A549 (cell line): ENCODE measurements at regions not wholly inside any gene's neighbourhood (a gene's known extent, or its start where the extent isn't known, plus 50 kb on each side); places are given as distances from the start of the nearest gene placed in this dataset.

Experiments used
- ATAC-seq, 2 experiments: fragments of 200-7000 bp in 1 of 2; fragments of >200 bp in 1 of 2; cut with Nextera tagmentation in 1 of 2; cut with Tn5 transposase in 1 of 2; 3 replicates each; pipeline versions ENCODE4 v1.8.0 to v1.9.1; 2018 to 2020; ENCODE audit warnings: mild to moderate bottlenecking in 1 of 2, moderate library complexity in 1 of 2
- CTCF ChIA-PET: fragments of 300-600 bp; sonication (Branson Sonifier 250); formaldehyde crosslinking; extraction: SDS; loops from one replicate; lab custom pipeline; 2021; ENCODE audit warnings: antibody characterized with exemption, inconsistent platforms; lab: Yijun Ruan, JAX
- POLR2A ChIA-PET: fragments of 350-600 bp; formaldehyde crosslinking; extraction: SDS; loops from one replicate; lab custom pipeline; 2021; ENCODE audit warnings: antibody characterized with exemption, inconsistent platforms; lab: Yijun Ruan, JAX
- DNase-seq, 2 experiments: peaks; one replicate each; pipeline versions ENCODE4 v3.0.0 to v3.0.0-alpha.2; 2011 to 2016; ENCODE audit warnings: low read depth in 1 of 2, low spot score in 1 of 2
- FAIRE-seq: peaks from 2 replicates; lab custom pipeline; 2011; peaks lifted over from hg19 to GRCh38; lab: Jason Lieb, UNC
- H3K27ac ChIP-seq, 2 experiments: fragments of >200 bp; sonication (Bioruptor Twin); formaldehyde crosslinking; 3 replicates each; pipeline ENCODE4 v1.5.1; 2016 to 2017
- H3K4me1 ChIP-seq: fragments of >200 bp; sonication (Bioruptor Twin); formaldehyde crosslinking; 3 replicates; pipeline ENCODE4 v1.6.1; 2016
- H3K4me2 ChIP-seq: fragments of >200 bp; sonication (Bioruptor Twin); formaldehyde crosslinking; 3 replicates; pipeline ENCODE4 v1.6.1; 2016
- H3K4me3 ChIP-seq: fragments of >200 bp; sonication (Bioruptor Twin); formaldehyde crosslinking; 3 replicates; pipeline ENCODE4 v1.5.1; 2016
- H3K9me3 ChIP-seq: fragments of >200 bp; sonication (Bioruptor Twin); formaldehyde crosslinking; 3 replicates; pipeline ENCODE4 v1.6.1; 2016
- CBX2 ChIP-seq: fragments of 200-600 bp; sonication (generic); IDR thresholded peaks from 2 replicates; pipeline ENCODE4 v1.6.1; 2016; ENCODE audit warnings: low read depth, mild to moderate bottlenecking, borderline replicate concordance
- CHD2 ChIP-seq: fragments of 150-350 bp; IDR thresholded peaks from 2 replicates; pipeline ENCODE4 v1.6.1; 2014; ENCODE audit warnings: low read length; ENCODE audit not compliant: partially characterized antibody
- HDAC2 ChIP-seq: fragments of 200-600 bp; sonication (generic); IDR thresholded peaks from 2 replicates; pipeline ENCODE4 v1.6.1; 2016
- KDM1A ChIP-seq: fragments of 200-600 bp; sonication (generic); IDR thresholded peaks from 2 replicates; pipeline ENCODE4 v1.6.1; 2016; ENCODE audit warnings: low read depth, mild to moderate bottlenecking
- NPAS2 ChIP-seq: fragments of 250-450 bp; sonication (Bioruptor Pico); IDR thresholded peaks from 2 replicates; pipeline ENCODE4 v1.8.0; 2022; ENCODE audit warnings: mild to moderate bottlenecking, moderate library complexity, borderline replicate concordance
- RAD21 ChIP-seq, 2 experiments: fragments of >200 bp in 1 of 2; sonication (Bioruptor Twin) in 1 of 2; formaldehyde crosslinking in 1 of 2; IDR thresholded peaks in 1 of 2; conservative IDR thresholded peaks in 1 of 2; 2 replicates in 1 of 2; 3 replicates in 1 of 2; pipeline ENCODE4 v1.6.1; 2012 to 2018; ENCODE audit warnings: inconsistent platforms in 1 of 2
- RARB ChIP-seq: fragments of 250-450 bp; sonication (Bioruptor Pico); IDR thresholded peaks from 2 replicates; pipeline ENCODE4 v1.8.0; 2021; ENCODE audit warnings: mild to moderate bottlenecking, moderate library complexity
- RCOR1 ChIP-seq: fragments of 150-350 bp; IDR thresholded peaks from 2 replicates; pipeline ENCODE4 v1.6.1; 2014; ENCODE audit warnings: antibody characterized with exemption, low read length, low read depth
- RFX5 ChIP-seq: fragments of 450-650 bp; IDR thresholded peaks from 2 replicates; pipeline ENCODE4 v1.7.1; 2014; ENCODE audit warnings: antibody characterized with exemption, mild to moderate bottlenecking, moderate library complexity
- RNF2 ChIP-seq: fragments of 200-600 bp; sonication (generic); IDR thresholded peaks from 2 replicates; pipeline ENCODE4 v1.6.1; 2016; ENCODE audit warnings: low read depth, mild to moderate bottlenecking, antibody characterized with exemption, moderate library complexity, borderline replicate concordance
- TFCP2L1 ChIP-seq: fragments of 250-450 bp; sonication (Bioruptor Pico); IDR thresholded peaks from 2 replicates; pipeline ENCODE4 v1.5.0; 2021; ENCODE audit warnings: mild to moderate bottlenecking
- ZC3H11A ChIP-seq: fragments of 450-650 bp; IDR thresholded peaks from 2 replicates; pipeline ENCODE4 v1.6.1; 2014; ENCODE audit warnings: antibody characterized with exemption, mild to moderate bottlenecking
- WGBS: methylation state at CpG from one replicate; pipeline ENCODE4 v1.1.6; 2017; ENCODE audit errors: missing lambda C conversion rate; 5-methylcytosine and 5-hydroxymethylcytosine counted together
- TF ChIP-seq, protein P1 (sequence below): fragments of 200-600 bp; sonication (generic); IDR thresholded peaks from 2 replicates; pipeline ENCODE4 v1.6.1; 2016; ENCODE audit warnings: antibody characterized with exemption, mild to moderate bottlenecking, moderate library complexity
- TF ChIP-seq, protein P2 (sequence below): fragments of 250-450 bp; sonication (Bioruptor Pico); IDR thresholded peaks from 2 replicates; pipeline ENCODE4 v1.5.0; 2021; ENCODE audit warnings: mild to moderate bottlenecking, moderate library complexity, borderline replicate concordance
- TF ChIP-seq, protein P3 (sequence below): fragments of 450-650 bp; IDR thresholded peaks from 2 replicates; pipeline ENCODE4 v1.6.1; 2014; ENCODE audit warnings: antibody characterized with exemption

DNA sequence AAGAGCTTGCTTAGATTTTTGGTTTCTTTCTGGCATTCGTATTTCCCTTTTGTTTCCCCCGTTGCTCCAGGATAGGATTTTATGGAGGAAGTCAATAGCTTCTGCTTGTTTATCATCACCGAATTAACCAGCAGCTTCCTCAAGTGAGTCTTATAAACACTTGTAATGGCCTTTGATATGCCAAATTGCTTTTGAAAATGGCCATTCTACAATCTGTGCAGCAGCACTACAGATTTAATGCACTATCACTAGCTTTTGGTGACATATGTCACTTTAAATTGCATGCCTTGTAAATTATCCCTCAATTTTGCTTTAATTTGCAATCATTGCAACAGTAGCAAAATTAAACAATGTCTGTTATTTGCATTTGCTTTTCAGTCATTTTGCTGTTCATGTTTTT lies 774.7 kb downstream of the METTL4 start:
- no peak for ATAC-seq
- CTCF ChIA-PET, result no interaction called here
- H3K9me3 ChIP-seq, result no peaks in the 10 kb centered on the region
- POLR2A ChIA-PET, result no interaction called here
- DNase-seq, result no peak
- no peak overlapping the region for H3K27ac ChIP-seq
- H3K4me2 ChIP-seq, result no peak overlapping the region
- FAIRE-seq, result no peak
- no peaks in the 10 kb centered on the region for H3K4me1 ChIP-seq
- WGBS, result 0% methylated on average over 3 of the region's 3 CpGs
- no peak overlapping the region for H3K4me3 ChIP-seq
- no peak for TF ChIP-seq RCOR1
- TF ChIP-seq ZC3H11A, result no peak
- TF ChIP-seq, protein P1, sequence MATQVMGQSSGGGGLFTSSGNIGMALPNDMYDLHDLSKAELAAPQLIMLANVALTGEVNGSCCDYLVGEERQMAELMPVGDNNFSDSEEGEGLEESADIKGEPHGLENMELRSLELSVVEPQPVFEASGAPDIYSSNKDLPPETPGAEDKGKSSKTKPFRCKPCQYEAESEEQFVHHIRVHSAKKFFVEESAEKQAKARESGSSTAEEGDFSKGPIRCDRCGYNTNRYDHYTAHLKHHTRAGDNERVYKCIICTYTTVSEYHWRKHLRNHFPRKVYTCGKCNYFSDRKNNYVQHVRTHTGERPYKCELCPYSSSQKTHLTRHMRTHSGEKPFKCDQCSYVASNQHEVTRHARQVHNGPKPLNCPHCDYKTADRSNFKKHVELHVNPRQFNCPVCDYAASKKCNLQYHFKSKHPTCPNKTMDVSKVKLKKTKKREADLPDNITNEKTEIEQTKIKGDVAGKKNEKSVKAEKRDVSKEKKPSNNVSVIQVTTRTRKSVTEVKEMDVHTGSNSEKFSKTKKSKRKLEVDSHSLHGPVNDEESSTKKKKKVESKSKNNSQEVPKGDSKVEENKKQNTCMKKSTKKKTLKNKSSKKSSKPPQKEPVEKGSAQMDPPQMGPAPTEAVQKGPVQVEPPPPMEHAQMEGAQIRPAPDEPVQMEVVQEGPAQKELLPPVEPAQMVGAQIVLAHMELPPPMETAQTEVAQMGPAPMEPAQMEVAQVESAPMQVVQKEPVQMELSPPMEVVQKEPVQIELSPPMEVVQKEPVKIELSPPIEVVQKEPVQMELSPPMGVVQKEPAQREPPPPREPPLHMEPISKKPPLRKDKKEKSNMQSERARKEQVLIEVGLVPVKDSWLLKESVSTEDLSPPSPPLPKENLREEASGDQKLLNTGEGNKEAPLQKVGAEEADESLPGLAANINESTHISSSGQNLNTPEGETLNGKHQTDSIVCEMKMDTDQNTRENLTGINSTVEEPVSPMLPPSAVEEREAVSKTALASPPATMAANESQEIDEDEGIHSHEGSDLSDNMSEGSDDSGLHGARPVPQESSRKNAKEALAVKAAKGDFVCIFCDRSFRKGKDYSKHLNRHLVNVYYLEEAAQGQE, result no peak
- TF ChIP-seq RFX5, result no peak
- no peak for TF ChIP-seq TFCP2L1 (CRISPR knock-in tag)
- no peak for TF ChIP-seq KDM1A
- no peak for TF ChIP-seq RARB (CRISPR knock-in tag)
- TF ChIP-seq HDAC2, result no peak
- no peak for TF ChIP-seq RNF2

DNA sequence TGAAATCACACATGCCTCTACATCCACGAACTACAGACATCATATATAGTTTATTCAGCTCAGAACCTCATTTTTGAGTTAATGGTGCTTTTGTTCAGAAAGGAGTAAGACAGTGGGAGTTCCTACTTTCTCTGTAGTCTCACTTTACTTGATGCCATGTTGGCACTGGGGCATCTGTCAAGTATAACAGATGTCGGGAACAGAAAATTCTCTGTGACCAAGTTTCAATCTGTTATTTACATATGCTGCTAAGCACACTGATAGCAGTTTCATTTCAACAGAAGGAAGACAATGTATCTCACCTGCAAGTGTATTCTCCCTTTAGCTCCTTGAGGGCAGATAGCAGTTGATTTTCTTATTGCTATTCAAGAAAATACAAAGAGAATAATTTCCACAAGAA lies 774.1 kb downstream of the METTL4 start:
- Histone ChIP-seq H3K9me3 (no peaks in the 10 kb centered on the region), H3K4me1 (no peaks in the 10 kb centered on the region), H3K27ac (no peak overlapping the region), H3K4me2 (no peak overlapping the region), H3K4me3 (no peak overlapping the region)
- FAIRE-seq, result no peak
- POLR2A ChIA-PET, result no interaction called here
- CTCF ChIA-PET, result no interaction called here
- 9% methylated on average over 2 of the region's 2 CpGs for WGBS
- DNase-seq, result no peak
- ATAC-seq, result no peak
- TF ChIP-seq RNF2 (no peak), NPAS2 (CRISPR knock-in tag) (no peak), CBX2 (no peak), RFX5 (no peak), RAD21 (conservative IDR thresholded peaks at IDR 0.05 in 1 of 2, IDR thresholded peaks at IDR 0.05 in 1 of 2) (no peak), CHD2 (no peak)
- TF ChIP-seq, protein P2, sequence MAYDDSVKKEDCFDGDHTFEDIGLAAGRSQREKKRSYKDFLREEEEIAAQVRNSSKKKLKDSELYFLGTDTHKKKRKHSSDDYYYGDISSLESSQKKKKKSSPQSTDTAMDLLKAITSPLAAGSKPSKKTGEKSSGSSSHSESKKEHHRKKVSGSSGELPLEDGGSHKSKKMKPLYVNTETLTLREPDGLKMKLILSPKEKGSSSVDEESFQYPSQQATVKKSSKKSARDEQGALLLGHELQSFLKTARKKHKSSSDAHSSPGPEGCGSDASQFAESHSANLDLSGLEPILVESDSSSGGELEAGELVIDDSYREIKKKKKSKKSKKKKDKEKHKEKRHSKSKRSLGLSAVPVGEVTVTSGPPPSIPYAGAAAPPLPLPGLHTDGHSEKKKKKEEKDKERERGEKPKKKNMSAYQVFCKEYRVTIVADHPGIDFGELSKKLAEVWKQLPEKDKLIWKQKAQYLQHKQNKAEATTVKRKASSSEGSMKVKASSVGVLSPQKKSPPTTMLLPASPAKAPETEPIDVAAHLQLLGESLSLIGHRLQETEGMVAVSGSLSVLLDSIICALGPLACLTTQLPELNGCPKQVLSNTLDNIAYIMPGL (CRISPR knock-in tag), result no peak
- TF ChIP-seq, all 56 proteins: peak for 0

DNA sequence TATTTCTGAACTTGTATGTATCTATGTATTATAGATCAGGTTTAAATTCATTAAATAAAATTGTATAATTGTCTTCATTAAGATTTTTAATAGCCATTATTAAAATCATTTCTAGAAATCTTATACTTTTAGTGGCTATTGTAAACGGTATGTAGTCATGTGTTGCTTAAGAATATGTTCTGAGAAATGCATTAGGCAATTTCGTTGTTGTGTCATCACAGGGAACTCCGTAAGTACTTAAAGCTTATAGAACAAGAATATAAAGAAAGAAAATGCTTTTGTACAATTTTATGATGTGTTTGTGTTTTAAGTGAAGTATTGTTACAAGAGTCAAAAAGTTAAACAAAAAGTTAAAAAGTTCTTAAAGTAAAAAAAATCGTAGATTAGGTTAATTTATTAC lies 765.8 kb downstream of the METTL4 start:
- Histone ChIP-seq H3K4me2 (no peak overlapping the region), H3K9me3 (no peaks in the 10 kb centered on the region), H3K4me3 (no peak overlapping the region), H3K27ac (no peak overlapping the region), H3K4me1 (no peaks in the 10 kb centered on the region)
- POLR2A ChIA-PET, result no interaction called here
- FAIRE-seq (no peak), DNase-seq (no peak), ATAC-seq (no peak)
- WGBS, result 3% methylated on average over 4 of the region's 4 CpGs
- TF ChIP-seq, protein P3, sequence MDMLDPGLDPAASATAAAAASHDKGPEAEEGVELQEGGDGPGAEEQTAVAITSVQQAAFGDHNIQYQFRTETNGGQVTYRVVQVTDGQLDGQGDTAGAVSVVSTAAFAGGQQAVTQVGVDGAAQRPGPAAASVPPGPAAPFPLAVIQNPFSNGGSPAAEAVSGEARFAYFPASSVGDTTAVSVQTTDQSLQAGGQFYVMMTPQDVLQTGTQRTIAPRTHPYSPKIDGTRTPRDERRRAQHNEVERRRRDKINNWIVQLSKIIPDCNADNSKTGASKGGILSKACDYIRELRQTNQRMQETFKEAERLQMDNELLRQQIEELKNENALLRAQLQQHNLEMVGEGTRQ, result no peak
- TF ChIP-seq, all 56 proteins: peak for 0
- CTCF ChIA-PET, result no interaction called here
